ENCODE measurements at regions not wholly inside any gene's neighbourhood (a gene's known extent, or its start where the extent isn't known, plus 50 kb on each side); places are given as distances from the start of the nearest gene placed in this dataset.
A peak's percentile ranks its signal among the peaks of the same experiment; 100 is the strongest.

DNA sequence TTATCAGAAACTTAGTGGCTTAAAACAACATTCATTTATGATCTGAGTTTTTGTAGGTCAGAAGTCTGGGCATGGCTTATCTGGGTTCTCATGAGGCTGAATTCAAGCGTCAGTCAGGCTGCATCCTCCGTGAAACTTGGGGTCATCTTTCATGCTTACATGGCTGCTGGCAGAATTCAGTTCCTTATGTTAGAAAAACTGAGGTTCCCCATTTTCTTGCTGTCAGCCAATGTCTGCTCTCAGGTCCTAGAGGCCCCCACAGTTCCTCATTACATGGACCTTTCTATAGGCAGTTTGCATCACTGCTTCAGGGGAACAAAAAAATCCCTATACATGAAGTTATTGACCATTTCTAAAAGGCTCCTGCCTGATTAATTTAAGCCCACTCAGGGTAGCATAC, 83.8 kb upstream of the NMUR2 start:
- no peaks in the 10 kb centered on the region for H3K4me1 ChIP-seq (ENCODE audit: low read depth)
- no peak overlapping the region for H3K4me3 ChIP-seq
- H3K9me3 ChIP-seq = no peaks in the 10 kb centered on the region
- DNase-seq = peak in 1 of 3 donors; percentile 1
- TF ChIP-seq, protein P1, sequence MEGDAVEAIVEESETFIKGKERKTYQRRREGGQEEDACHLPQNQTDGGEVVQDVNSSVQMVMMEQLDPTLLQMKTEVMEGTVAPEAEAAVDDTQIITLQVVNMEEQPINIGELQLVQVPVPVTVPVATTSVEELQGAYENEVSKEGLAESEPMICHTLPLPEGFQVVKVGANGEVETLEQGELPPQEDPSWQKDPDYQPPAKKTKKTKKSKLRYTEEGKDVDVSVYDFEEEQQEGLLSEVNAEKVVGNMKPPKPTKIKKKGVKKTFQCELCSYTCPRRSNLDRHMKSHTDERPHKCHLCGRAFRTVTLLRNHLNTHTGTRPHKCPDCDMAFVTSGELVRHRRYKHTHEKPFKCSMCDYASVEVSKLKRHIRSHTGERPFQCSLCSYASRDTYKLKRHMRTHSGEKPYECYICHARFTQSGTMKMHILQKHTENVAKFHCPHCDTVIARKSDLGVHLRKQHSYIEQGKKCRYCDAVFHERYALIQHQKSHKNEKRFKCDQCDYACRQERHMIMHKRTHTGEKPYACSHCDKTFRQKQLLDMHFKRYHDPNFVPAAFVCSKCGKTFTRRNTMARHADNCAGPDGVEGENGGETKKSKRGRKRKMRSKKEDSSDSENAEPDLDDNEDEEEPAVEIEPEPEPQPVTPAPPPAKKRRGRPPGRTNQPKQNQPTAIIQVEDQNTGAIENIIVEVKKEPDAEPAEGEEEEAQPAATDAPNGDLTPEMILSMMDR (IDR thresholded peaks at IDR 0.05) = no peak
- no peaks in the 10 kb centered on the region for H3K36me3 ChIP-seq (ENCODE audit: low read depth)
- intact Hi-C loops (cut with DNase I, micrococcal nuclease) = no loop called here
- ATAC-seq = no peak

DNA sequence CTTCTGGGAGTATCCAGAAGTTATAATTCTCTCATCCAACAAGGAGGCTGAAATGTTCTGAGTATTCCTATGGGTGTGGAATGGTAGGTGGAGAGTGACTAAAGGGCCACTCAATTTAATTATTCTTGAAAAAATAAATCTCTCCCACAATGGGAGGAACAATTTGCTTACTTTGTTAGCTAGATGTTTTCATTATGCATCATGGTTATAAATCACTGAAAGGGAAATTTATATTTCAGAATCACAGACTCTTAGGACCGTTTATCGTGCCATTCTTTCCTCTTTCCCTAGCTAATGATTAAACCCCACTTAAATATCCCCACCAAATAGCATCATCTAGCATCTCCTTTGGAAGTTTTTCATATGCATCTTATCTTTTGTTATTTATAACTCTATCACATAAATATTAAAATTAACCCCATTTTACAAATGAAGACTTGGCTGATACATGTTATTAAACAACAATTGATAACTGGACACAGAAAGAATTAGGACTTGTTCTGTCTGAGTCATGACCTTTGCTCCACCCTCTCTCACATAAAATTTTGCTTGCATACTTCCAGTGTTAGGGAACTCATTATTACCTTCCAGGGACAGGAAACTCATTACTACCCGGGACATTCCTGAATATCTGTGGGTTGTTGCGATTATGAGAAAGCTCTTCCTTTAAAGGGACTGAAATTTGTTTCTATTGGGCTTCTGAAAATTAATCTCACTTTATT, 94.9 kb upstream of the NMUR2 start:
- TF ChIP-seq, protein P1 (IDR thresholded peaks at IDR 0.05) = no peak
- no peak for ATAC-seq
- Histone ChIP-seq H3K4me3 (no peak overlapping the region), H3K9me3 (no peaks in the 10 kb centered on the region), H3K4me1 (ENCODE audit: low read depth) (no peaks in the 10 kb centered on the region), H3K36me3 (ENCODE audit: low read depth) (no peaks in the 10 kb centered on the region)
- intact Hi-C loops (cut with DNase I, micrococcal nuclease) = no loop called here
- DNase-seq = no peak

DNA sequence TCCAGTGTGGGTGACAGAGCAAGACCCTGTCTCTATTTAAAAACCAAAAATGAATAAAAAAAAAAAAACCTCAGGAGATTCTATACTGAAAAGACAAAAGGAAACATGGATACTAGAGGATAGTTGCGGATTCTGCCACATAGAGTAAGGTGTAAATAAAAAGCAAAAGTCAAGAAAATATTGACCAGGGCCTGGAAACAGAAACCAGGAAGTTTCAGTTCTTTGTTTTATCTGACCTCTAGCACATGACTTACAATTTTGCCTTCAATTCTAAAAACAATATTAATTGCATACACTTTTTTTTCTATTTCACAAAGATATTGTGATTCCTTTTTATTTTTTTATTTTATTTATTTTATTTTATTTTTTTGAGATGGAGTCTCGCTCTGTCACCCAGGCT, 96.2 kb upstream of the NMUR2 start:
- no peak for DNase-seq
- no peak for ATAC-seq
- TF ChIP-seq, protein P1 (IDR thresholded peaks at IDR 0.05) = no peak
- intact Hi-C loops (cut with DNase I, micrococcal nuclease) = no loop called here
- H3K4me1 ChIP-seq (ENCODE audit: low read depth) = no peaks in the 10 kb centered on the region
- H3K4me3 ChIP-seq = no peak overlapping the region
- no peaks in the 10 kb centered on the region for H3K9me3 ChIP-seq
- H3K36me3 ChIP-seq (ENCODE audit: low read depth) = no peaks in the 10 kb centered on the region

DNA sequence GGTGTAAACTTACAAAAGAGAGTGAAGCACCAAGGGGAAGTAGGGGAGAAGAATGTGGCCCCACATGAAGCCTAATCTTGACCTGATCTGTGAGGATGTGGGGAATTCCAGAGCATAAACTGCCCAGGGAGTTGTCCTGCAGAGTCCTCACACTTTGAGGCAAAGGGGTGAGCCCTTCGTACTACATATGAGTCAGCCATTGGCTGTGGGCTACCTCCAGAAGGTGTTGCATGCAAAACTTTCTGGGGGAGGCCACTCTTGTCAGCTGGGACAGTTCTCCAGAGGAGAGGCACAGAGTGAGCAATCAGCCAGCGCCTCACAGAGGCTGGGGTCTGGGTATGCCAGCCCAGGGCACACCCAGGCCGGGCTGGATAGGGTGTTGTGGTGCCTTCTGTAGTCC, 98.1 kb upstream of the NMUR2 start:
- H3K4me3 ChIP-seq = no peak overlapping the region
- intact Hi-C loops (cut with DNase I, micrococcal nuclease) = no loop called here
- DNase-seq = no peak

DNA sequence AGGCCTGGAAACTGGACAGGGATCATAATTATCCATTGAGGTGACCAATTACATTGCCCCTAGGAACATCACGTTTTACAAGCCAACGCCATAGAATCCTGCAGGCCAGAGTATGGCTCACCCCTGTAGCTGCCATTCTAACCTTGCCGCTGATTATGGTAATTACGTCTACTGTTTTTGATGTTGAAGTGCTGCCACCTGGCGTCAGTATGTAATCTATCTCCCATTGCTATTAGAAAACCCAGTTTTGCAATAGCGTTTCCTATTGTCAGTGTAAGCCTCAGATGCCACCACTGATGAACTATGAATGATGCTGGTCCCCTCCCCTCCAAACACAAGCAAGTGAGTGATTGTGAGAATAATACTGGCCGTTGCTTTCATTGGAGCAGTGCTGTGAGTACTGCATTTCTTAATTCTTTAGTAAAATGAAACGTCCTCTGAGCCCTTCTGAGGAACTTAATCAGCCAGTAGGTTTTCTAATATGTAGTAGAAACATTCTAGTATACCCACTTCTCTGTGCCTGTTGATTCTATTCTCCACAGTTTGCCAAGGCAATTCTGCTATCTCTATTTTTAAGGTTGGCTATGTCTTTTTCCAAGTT, 100.5 kb upstream of the NMUR2 start:
- H3K4me1 ChIP-seq (ENCODE audit: low read depth) = no peaks in the 10 kb centered on the region
- H3K36me3 ChIP-seq (ENCODE audit: low read depth) = no peaks in the 10 kb centered on the region
- H3K9me3 ChIP-seq = no peaks in the 10 kb centered on the region
- intact Hi-C loops (cut with DNase I, micrococcal nuclease) = loop anchor here in 1 of 2 donors (2.0 kb wide), 1 partner anchor 127 kb away; no protein-coding TSS in a partner anchor
- TF ChIP-seq, protein P1 (IDR thresholded peaks at IDR 0.05) = peak; percentile 15
- peak; percentile 84 for ATAC-seq
- peak in 2 of 3 donors; percentile 26 to 67 for DNase-seq
- no peak overlapping the region for H3K4me3 ChIP-seq

More for the DNA sequence above, 98.1 kb upstream of the NMUR2 start:
- Histone ChIP-seq H3K36me3 (ENCODE audit: low read depth) (no peaks in the 10 kb centered on the region), H3K9me3 (no peaks in the 10 kb centered on the region), H3K4me1 (ENCODE audit: low read depth) (no peaks in the 10 kb centered on the region)
- TF ChIP-seq, protein P1 (IDR thresholded peaks at IDR 0.05) = no peak
- ATAC-seq = no peak

Measured in mucosa of descending colon (tissue), 3 donors.